MCF 10A (cell line): ENCODE measurements at regions not wholly inside any gene's neighbourhood (a gene's known extent, or its start where the extent isn't known, plus 50 kb on each side); places are given as distances from the start of the nearest gene placed in this dataset.

Experiments used
- BruUV-seq: library from RNA; stranded (reverse); fragments of 400-500 nt; replicated peaks from 2 replicates; lab custom pipeline; 2021; lab: Mats Ljungman, UMichigan
- CTCF ChIA-PET: fragments of 300-600 bp; sonication (Branson Sonifier 250); formaldehyde crosslinking; extraction: SDS; loops from one replicate; lab custom pipeline; 2021; ENCODE audit warnings: antibody characterized with exemption, inconsistent platforms; lab: Yijun Ruan, JAX
- POLR2A ChIA-PET: fragments of 300-600, 350-650 bp; sonication (Branson Sonifier 250); formaldehyde crosslinking; extraction: SDS; loops from one replicate; lab custom pipeline; 2020; ENCODE audit warnings: antibody characterized with exemption, inconsistent platforms; lab: Yijun Ruan, JAX
- DNase-seq: peaks from one replicate; pipeline ENCODE4 v3.0.0-alpha.2; 2018; ENCODE audit not compliant: unreplicated experiment
- H3K27ac Mint-ChIP-seq: one replicate; pipeline ENCODE4 v1.8.0; 2022; ENCODE audit warnings: mild to moderate bottlenecking, low read depth, mixed read lengths; ENCODE audit not compliant: unreplicated experiment
- H3K27me3 Mint-ChIP-seq: one replicate; pipeline ENCODE4 v1.8.0; 2022; ENCODE audit warnings: mixed read lengths; ENCODE audit not compliant: insufficient read depth, unreplicated experiment
- H3K36me3 Mint-ChIP-seq: one replicate; pipeline ENCODE4 v1.8.0; 2022; ENCODE audit warnings: mild to moderate bottlenecking, moderate library complexity, mixed read lengths; ENCODE audit not compliant: insufficient read depth, unreplicated experiment
- H3K4me1 Mint-ChIP-seq: one replicate; pipeline ENCODE4 v1.8.0; 2022; ENCODE audit warnings: mixed read lengths; ENCODE audit not compliant: insufficient read depth, unreplicated experiment
- H3K4me3 Mint-ChIP-seq: one replicate; pipeline ENCODE4 v1.8.0; 2022; ENCODE audit warnings: mild to moderate bottlenecking, moderate library complexity, mixed read lengths; ENCODE audit not compliant: unreplicated experiment
- H3K9me3 Mint-ChIP-seq: one replicate; pipeline ENCODE4 v1.8.0; 2022; ENCODE audit warnings: mixed read lengths; ENCODE audit not compliant: unreplicated experiment
- intact Hi-C: fragments of 100-400 bp; cut with micrococcal nuclease; formaldehyde crosslinking; loops from 2 replicates; pipeline ENCODE4 v1.14.1; 2022
- TF ChIP-seq, protein P1 (sequence below): fragments of 200-600 bp; IDR thresholded peaks from one replicate; pipeline ENCODE4 v1.8.0; 2022; ENCODE audit warnings: antibody characterized with exemption, mild to moderate bottlenecking; ENCODE audit not compliant: unreplicated experiment

DNA sequence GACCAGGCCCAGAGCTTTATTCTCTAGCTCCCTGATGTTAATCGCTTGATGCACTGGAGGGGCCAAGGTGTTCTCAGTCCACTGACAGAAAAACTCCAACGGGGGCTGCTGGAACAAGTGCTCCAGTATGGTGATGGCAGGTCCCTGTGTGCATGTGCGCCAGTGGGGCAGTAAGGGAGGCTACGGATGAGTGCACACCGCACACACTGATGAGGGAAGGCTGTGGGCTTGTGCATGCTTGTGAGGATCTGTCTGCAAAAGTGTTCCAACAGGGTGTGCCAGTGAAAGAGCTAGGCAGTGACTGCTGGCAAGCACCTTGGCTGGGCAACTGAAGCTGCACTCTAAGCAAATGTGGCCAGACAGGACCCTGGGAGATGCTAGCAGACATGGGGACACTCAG, 229.7 kb upstream of the FOXG1 start:
- BruUV-seq = no TSS peak
- TF ChIP-seq, protein P1, sequence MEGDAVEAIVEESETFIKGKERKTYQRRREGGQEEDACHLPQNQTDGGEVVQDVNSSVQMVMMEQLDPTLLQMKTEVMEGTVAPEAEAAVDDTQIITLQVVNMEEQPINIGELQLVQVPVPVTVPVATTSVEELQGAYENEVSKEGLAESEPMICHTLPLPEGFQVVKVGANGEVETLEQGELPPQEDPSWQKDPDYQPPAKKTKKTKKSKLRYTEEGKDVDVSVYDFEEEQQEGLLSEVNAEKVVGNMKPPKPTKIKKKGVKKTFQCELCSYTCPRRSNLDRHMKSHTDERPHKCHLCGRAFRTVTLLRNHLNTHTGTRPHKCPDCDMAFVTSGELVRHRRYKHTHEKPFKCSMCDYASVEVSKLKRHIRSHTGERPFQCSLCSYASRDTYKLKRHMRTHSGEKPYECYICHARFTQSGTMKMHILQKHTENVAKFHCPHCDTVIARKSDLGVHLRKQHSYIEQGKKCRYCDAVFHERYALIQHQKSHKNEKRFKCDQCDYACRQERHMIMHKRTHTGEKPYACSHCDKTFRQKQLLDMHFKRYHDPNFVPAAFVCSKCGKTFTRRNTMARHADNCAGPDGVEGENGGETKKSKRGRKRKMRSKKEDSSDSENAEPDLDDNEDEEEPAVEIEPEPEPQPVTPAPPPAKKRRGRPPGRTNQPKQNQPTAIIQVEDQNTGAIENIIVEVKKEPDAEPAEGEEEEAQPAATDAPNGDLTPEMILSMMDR = no peak
- no peaks in the 10 kb centered on the region for H3K27me3 Mint-ChIP-seq
- peaks cover 25% of the 10 kb centered on the region for H3K9me3 Mint-ChIP-seq
- H3K4me3 Mint-ChIP-seq = no peak overlapping the region
- no peak for DNase-seq
- ChIA-PET CTCF (no interaction called here), POLR2A (interaction anchor here (0.6 kb wide), 1 partner anchor 65 kb away, joined by 3 read pairs; no protein-coding TSS in a partner anchor)
- intact Hi-C loops = no loop called here
- peaks cover 6% of the 10 kb centered on the region for H3K36me3 Mint-ChIP-seq
- H3K27ac Mint-ChIP-seq = no peak overlapping the region
- H3K4me1 Mint-ChIP-seq = peaks cover 15% of the 10 kb centered on the region

DNA sequence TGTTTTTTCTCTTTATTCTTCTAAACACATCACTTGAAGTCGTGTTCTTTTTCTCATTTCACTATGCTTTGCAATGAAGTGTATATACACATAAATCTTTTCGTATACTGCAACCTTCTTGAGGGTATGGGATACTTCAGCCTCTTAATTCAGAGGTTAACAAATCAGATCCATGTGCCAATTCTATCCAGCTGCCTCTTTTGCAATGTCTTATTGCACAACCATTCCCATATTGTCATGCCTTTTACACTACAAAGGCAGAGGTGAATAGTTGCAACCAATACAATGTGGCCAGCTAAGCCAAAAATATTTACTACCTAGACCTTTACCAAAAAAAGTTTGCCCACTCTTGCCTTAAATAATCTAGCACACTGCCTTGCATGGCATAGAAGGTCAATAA, 224.5 kb upstream of the FOXG1 start:
- Mint-ChIP-seq H3K27ac (peak overlapping the region; percentile 52), H3K36me3 (peaks cover 12% of the 10 kb centered on the region), H3K4me1 (peaks cover 22% of the 10 kb centered on the region), H3K4me3 (no peak overlapping the region), H3K9me3 (peaks cover 15% of the 10 kb centered on the region), H3K27me3 (no peaks in the 10 kb centered on the region)
- POLR2A ChIA-PET = interaction anchor here (0.7 to 1.2 kb wide), 3 partner anchors 30 to 157 kb away, joined by 3 to 4 read pairs (median 4); no protein-coding TSS in a partner anchor
- intact Hi-C loops = no loop called here
- TF ChIP-seq, protein P1 = no peak
- BruUV-seq = no TSS peak
- peak; percentile 86 for DNase-seq
- CTCF ChIA-PET = interaction anchor here (1.0 to 1.3 kb wide), 2 partner anchors 31 to 168 kb away, joined by 5 to 6 read pairs; no protein-coding TSS in a partner anchor

DNA sequence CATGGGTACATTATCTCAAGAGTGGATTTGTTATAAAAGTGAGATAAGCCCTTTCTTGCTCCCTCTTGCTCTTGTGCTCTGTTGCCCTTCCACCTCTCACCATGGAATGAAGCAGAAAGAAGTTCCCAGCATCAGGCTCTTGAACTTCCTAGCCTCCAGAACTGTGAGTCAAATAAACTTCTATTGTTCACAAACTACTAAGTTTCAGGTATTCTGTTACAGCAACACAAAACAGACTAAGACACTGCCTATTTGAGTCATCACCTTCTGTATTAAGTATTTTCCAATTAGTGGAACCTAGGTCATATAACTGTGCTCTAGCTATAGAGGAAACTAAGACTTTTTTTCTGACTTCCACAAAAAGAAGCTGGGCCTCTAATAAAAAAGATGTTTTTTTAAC, 201.2 kb upstream of the FOXG1 start:
- DNase-seq = no peak
- intact Hi-C loops = no loop called here
- POLR2A ChIA-PET = interaction anchor here (0.6 to 1.0 kb wide), 3 partner anchors 10 to 22 kb away, joined by 3 read pairs; no protein-coding TSS in a partner anchor

DNA sequence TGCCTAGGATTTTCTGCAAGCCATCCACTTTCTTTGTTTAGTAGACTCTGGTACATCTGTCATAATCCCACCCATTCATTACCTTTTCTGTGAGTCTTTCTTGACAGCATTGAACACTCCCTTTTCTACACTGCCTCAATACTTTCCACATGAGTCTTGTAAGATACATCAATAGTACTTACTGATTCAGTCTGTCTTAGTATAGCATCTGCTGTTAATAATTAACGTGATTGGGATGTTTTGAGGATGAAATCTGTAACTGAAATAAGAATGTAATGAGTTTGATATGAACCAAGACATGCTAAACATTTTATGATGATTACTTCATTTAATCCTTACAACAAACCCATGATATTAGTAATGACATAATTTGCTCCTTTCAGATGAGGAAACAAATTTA, 196.2 kb upstream of the FOXG1 start:
- ChIA-PET CTCF (no interaction called here), POLR2A (no interaction called here)
- no TSS peak for BruUV-seq
- intact Hi-C loops = loop anchor here (10.0 kb wide), 1 partner anchor 76 kb away; no protein-coding TSS in a partner anchor
- TF ChIP-seq, protein P1 = no peak
- Mint-ChIP-seq H3K27ac (peak overlapping the region; percentile 49), H3K36me3 (no peaks in the 10 kb centered on the region), H3K27me3 (no peaks in the 10 kb centered on the region), H3K9me3 (peaks cover 17% of the 10 kb centered on the region), H3K4me1 (peaks cover 10% of the 10 kb centered on the region), H3K4me3 (no peak overlapping the region)
- DNase-seq = no peak

More for the DNA sequence above, 201.2 kb upstream of the FOXG1 start:
- peaks cover 7% of the 10 kb centered on the region for H3K4me1 Mint-ChIP-seq
- H3K27ac Mint-ChIP-seq = no peak overlapping the region
- CTCF ChIA-PET = no interaction called here
- TF ChIP-seq, protein P1 = no peak
- H3K9me3 Mint-ChIP-seq = no peaks in the 10 kb centered on the region
- H3K36me3 Mint-ChIP-seq = no peaks in the 10 kb centered on the region
- no TSS peak for BruUV-seq
- H3K27me3 Mint-ChIP-seq = no peaks in the 10 kb centered on the region
- H3K4me3 Mint-ChIP-seq = no peak overlapping the region
